ENCODE measurements at regions not wholly inside any gene's neighbourhood (a gene's known extent, or its start where the extent isn't known, plus 50 kb on each side); places are given as distances from the start of the nearest gene placed in this dataset.

DNA sequence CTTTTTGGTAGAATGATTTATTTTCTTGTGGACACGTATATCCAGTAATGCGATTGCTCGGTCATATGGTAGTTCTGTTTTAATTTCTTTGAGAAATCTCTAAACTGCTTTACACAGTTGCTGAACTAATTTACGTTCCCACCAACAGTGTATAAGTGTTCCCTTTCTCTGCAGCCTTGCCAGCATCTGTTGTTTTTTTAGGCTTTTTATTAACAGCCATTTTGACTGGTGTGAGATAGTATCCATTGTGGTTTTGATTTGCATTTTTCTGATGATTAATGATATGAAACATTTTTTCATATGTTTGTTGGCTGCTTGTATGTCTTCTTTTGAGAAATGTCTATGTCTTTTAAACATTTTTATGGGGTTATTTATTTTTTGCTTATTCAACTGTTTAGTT is 196.7 kb downstream of the MOXD1 start:
- no CpG with 5 or more reads among the region's 4 CpGs for WGBS (ENCODE audit: extremely low coverage, insufficient read length, low lambda C conversion rate)

More for the DNA sequence above, 196.7 kb downstream of the MOXD1 start:
- H3K14ac ChIP-seq (ENCODE audit: insufficient read depth, low read length) = no peak overlapping the region
- H3K9me3 Mint-ChIP-seq = no peaks in the 10 kb centered on the region; a peak in 1 of 5 replicates
- H4K8ac ChIP-seq (replicated peaks; ENCODE audit: insufficient read length, low read depth, low read length) = no peak overlapping the region
- no peak overlapping the region for H3K9ac ChIP-seq (ENCODE audit: extremely low read depth, insufficient read length, low read length)
- no peaks in the 10 kb centered on the region for H3K79me1 ChIP-seq (ENCODE audit: insufficient read depth, low read depth, low read length, poor library complexity, severe bottlenecking)
- no peak overlapping the region for H3K18ac ChIP-seq (ENCODE audit: insufficient read length, low read depth, low read length)
- no peaks in the 10 kb centered on the region for H3K9me3 ChIP-seq (ENCODE audit: control insufficient read depth, low read depth, low read length)
- no peak overlapping the region for H2BK15ac ChIP-seq (ENCODE audit: low read depth, low read length)
- no peaks in the 10 kb centered on the region for H4K20me1 ChIP-seq (ENCODE audit: control insufficient read depth, insufficient read depth, insufficient read length)
- H3T11ph ChIP-seq (ENCODE audit: low read length) = no peak overlapping the region
- no peak for TF ChIP-seq CTCF (conservative IDR thresholded peaks at IDR 0.05)
- no peak overlapping the region for H3K23ac ChIP-seq (ENCODE audit: insufficient read length, low read depth, low read length)
- H4K5ac ChIP-seq (ENCODE audit: insufficient read length, low read depth, low read length) = no peak overlapping the region
- no peaks in the 10 kb centered on the region for H3K27me3 Mint-ChIP-seq (ENCODE audit: low read depth)
- H3K27ac ChIP-seq (ENCODE audit: insufficient read length, low read depth, low read length) = no peak overlapping the region
- no peaks in the 10 kb centered on the region for H3K4me1 ChIP-seq (ENCODE audit: insufficient read depth, low read length)
- H3K4me3 Mint-ChIP-seq = no peak overlapping the region
- no peak overlapping the region for H3K4ac ChIP-seq (ENCODE audit: low read depth, low read length)
- H3K4me1 Mint-ChIP-seq = no peaks in the 10 kb centered on the region; a peak in 1 of 4 replicates
- DNase-seq = no peak
- no peak overlapping the region for H3K56ac ChIP-seq (ENCODE audit: insufficient read length, low read depth, low read length)
- no peak overlapping the region for H2BK120ac ChIP-seq (ENCODE audit: low read depth, low read length, poor library complexity, severe bottlenecking)
- H2AFZ ChIP-seq (ENCODE audit: low read length) = no peak overlapping the region
- H3K79me2 ChIP-seq (ENCODE audit: insufficient read depth, low read length) = no peaks in the 10 kb centered on the region
- H2BK12ac ChIP-seq (ENCODE audit: insufficient read length, low read depth, low read length) = no peak overlapping the region
- H3K27ac Mint-ChIP-seq = no peak overlapping the region
- no peak overlapping the region for H2BK5ac ChIP-seq (ENCODE audit: insufficient read length, low read length)
- no peaks in the 10 kb centered on the region for H3K23me2 ChIP-seq (ENCODE audit: insufficient read length, low read depth, low read length, poor library complexity, severe bottlenecking)
- H2AK5ac ChIP-seq (ENCODE audit: insufficient read length, low read length) = no peak overlapping the region
- H2BK20ac ChIP-seq (ENCODE audit: low read depth, low read length, poor library complexity, severe bottlenecking) = no peak overlapping the region
- H3K36me3 Mint-ChIP-seq (ENCODE audit: insufficient read depth in 1 of 3, low read depth in 3 of 3) = no peaks in the 10 kb centered on the region; a peak in 1 of 7 replicates
- no peaks in the 10 kb centered on the region for H3K27me3 ChIP-seq (ENCODE audit: insufficient read depth, low read length)
- no peak overlapping the region for H3K4me2 ChIP-seq (ENCODE audit: insufficient read depth, insufficient read length, low read length)
- H4K91ac ChIP-seq (ENCODE audit: insufficient read length, low read depth, low read length) = no peak overlapping the region
